Activated CD8-positive, alpha-beta memory T cell treated with anti-CD3 and anti-CD28 coated beads, Interleukin-2, amount 10 ng/mL, durations not matched to agents 7 days and 5 days (primary cell): ENCODE measurements at regions not wholly inside any gene's neighbourhood (a gene's known extent, or its start where the extent isn't known, plus 50 kb on each side); places are given as distances from the start of the nearest gene placed in this dataset.

Source experiments
- ATAC-seq: fragments of 150-1000 bp; cut with Tn5 transposase; one replicate; pipeline ENCODE4 v1.10.0; 2021; ENCODE audit warnings: moderate library complexity
- CTCF ChIA-PET: fragments of 350-600 bp; sonication (Branson Sonifier 250); formaldehyde crosslinking; loops from one replicate; lab custom pipeline; 2021; ENCODE audit warnings: antibody characterized with exemption; lab: Charles Lee
- DNase-seq: peaks from one replicate; pipeline ENCODE4 v3.0.0-alpha.2; 2020
- H3K27ac Mint-ChIP-seq: one replicate; pipeline ENCODE4 v1.8.0; 2021; ENCODE audit warnings: mild to moderate bottlenecking, mixed read lengths
- H3K27me3 Mint-ChIP-seq: one replicate; pipeline ENCODE4 v1.8.0; 2021; ENCODE audit warnings: mixed read lengths
- H3K36me3 Mint-ChIP-seq: one replicate; pipeline ENCODE4 v1.8.0; 2021; ENCODE audit warnings: mild to moderate bottlenecking, mixed read lengths
- H3K4me1 Mint-ChIP-seq: one replicate; pipeline ENCODE4 v1.8.0; 2021; ENCODE audit warnings: mixed read lengths
- H3K4me3 Mint-ChIP-seq: one replicate; pipeline ENCODE4 v1.8.0; 2021; ENCODE audit warnings: mild to moderate bottlenecking, moderate library complexity, mixed read lengths
- H3K9me3 Mint-ChIP-seq: one replicate; pipeline ENCODE4 v1.8.0; 2022; ENCODE audit warnings: low read depth, mixed read lengths

DNA sequence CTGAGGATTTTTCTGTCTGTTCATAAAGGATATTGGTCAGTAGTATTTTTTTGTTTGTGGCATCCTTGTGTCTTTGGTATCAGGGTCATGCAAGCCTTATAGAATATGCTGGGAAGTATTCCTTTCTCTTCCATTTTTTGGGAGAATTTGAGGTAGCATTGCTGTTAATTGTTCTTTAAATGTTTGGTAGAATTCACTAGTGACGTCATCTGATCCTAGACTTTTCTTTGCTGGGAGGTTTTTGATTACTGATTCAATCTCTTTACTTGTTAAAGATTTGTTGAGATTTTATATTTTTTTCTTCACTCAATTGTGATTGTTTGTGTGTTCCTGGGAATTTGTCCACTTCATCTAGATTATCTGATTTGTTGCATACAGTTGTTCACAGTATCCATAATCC lies 234.4 kb upstream of the ATP6AP2 start:
- no peak overlapping the region for H3K27ac Mint-ChIP-seq

DNA sequence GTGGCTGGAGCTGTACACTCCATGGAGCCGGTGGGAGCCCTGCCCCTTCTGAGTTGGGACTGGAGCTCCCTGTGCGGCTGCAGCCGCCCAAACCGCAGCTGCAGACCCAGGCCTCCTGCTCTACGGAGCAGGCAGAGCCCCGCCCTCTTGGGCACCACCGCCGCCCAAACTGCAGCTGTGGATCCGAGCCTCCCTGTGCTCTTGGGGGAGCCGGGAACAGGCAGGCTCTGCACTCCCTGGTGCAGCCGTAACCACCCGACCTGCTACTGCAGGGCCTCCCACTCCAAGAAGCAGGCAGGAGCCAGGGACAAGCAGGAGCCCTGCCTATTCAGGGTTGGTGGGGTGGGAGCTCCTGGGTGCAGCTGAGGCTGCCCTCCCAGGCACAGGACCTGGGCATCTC lies 237.5 kb upstream of the ATP6AP2 start:
- no peaks in the 10 kb centered on the region for H3K36me3 Mint-ChIP-seq
- DNase-seq = no peak
- CTCF ChIA-PET = no interaction called here
- no peaks in the 10 kb centered on the region for H3K4me1 Mint-ChIP-seq
- H3K4me3 Mint-ChIP-seq = no peak overlapping the region
- ATAC-seq = no peak
- no peaks in the 10 kb centered on the region for H3K27me3 Mint-ChIP-seq
- no peak overlapping the region for H3K27ac Mint-ChIP-seq
- no peaks in the 10 kb centered on the region for H3K9me3 Mint-ChIP-seq

More for the DNA sequence above, 234.4 kb upstream of the ATP6AP2 start:
- CTCF ChIA-PET = no interaction called here
- Mint-ChIP-seq H3K27me3 (no peaks in the 10 kb centered on the region), H3K4me3 (no peak overlapping the region), H3K4me1 (no peaks in the 10 kb centered on the region), H3K36me3 (no peaks in the 10 kb centered on the region), H3K9me3 (no peaks in the 10 kb centered on the region)
- ATAC-seq = no peak
- no peak for DNase-seq

DNA sequence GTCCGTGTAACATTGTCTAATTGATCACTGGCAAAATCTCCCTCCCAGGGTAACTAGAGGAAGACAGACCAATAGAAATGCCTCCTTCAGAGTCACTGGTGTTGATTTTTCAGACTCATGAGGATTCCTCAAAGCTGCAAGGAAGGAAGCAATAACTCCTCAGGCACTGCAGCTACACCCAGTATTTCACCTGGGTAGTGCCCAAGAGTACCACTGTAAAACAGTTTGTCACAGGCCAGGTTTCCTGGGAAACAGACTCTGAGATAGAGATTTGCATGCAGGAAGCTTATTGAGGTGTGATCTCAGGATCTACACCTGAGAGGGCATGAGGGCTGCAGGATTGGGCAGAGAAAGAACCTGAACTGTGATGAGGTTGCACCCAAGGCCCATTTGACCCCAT lies 240.7 kb upstream of the ATP6AP2 start:
- H3K36me3 Mint-ChIP-seq = no peaks in the 10 kb centered on the region
- H3K4me3 Mint-ChIP-seq = no peak overlapping the region
- no peaks in the 10 kb centered on the region for H3K4me1 Mint-ChIP-seq
- CTCF ChIA-PET = no interaction called here
- no peak for DNase-seq
- H3K9me3 Mint-ChIP-seq = no peaks in the 10 kb centered on the region
- H3K27ac Mint-ChIP-seq = no peak overlapping the region
- no peak for ATAC-seq
- H3K27me3 Mint-ChIP-seq = no peaks in the 10 kb centered on the region

GRCh38 chrX:40333344-40333743 lies 235.6 kb upstream of the BCOR start:
- Mint-ChIP-seq H3K9me3 (no peaks in the 10 kb centered on the region), H3K27me3 (no peaks in the 10 kb centered on the region), H3K27ac (no peak overlapping the region), H3K4me3 (no peak overlapping the region), H3K36me3 (no peaks in the 10 kb centered on the region), H3K4me1 (peaks cover 5% of the 10 kb centered on the region)
- DNase-seq (no peak), ATAC-seq (no peak)
- CTCF ChIA-PET = no interaction called here

DNA sequence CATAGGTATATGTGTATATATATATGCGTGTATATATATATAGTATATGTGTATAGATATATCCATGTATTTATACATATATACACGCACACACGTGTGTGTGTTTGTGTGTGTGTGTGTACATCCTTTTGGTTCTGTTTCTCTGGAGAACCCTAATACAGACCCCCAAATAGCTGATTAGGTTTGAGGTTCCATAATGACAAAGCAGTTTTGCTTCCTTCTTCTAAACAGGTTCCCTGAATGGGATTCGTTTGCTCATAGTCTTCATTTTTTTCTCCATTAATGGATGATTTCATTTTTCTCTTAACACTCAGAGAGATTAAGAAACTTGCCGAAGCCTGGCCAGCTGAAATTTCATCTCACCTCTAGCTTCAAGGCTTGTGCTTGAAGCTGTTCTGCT lies 234.0 kb upstream of the BCOR start:
- Mint-ChIP-seq H3K36me3 (no peaks in the 10 kb centered on the region), H3K4me1 (peaks cover 5% of the 10 kb centered on the region), H3K27me3 (no peaks in the 10 kb centered on the region), H3K9me3 (no peaks in the 10 kb centered on the region), H3K27ac (no peak overlapping the region), H3K4me3 (no peak overlapping the region)
- DNase-seq (no peak), ATAC-seq (no peak)
- CTCF ChIA-PET = no interaction called here

GRCh38 chrX:40331353-40331752 lies 233.6 kb upstream of the BCOR start:
- Mint-ChIP-seq H3K9me3 (no peaks in the 10 kb centered on the region), H3K4me1 (peaks cover 5% of the 10 kb centered on the region), H3K4me3 (no peak overlapping the region), H3K36me3 (no peaks in the 10 kb centered on the region), H3K27me3 (no peaks in the 10 kb centered on the region), H3K27ac (no peak overlapping the region)
- no peak for DNase-seq
- CTCF ChIA-PET = no interaction called here
- ATAC-seq = no peak

GRCh38 chrX:40329616-40330015 lies 231.9 kb upstream of the BCOR start:
- H3K27me3 Mint-ChIP-seq = no peaks in the 10 kb centered on the region
- no peak overlapping the region for H3K27ac Mint-ChIP-seq
- no peak for DNase-seq
- H3K36me3 Mint-ChIP-seq = no peaks in the 10 kb centered on the region
- CTCF ChIA-PET = no interaction called here
- ATAC-seq = no peak
- no peak overlapping the region for H3K4me3 Mint-ChIP-seq
- no peaks in the 10 kb centered on the region for H3K9me3 Mint-ChIP-seq
- H3K4me1 Mint-ChIP-seq = peaks cover 5% of the 10 kb centered on the region

DNA sequence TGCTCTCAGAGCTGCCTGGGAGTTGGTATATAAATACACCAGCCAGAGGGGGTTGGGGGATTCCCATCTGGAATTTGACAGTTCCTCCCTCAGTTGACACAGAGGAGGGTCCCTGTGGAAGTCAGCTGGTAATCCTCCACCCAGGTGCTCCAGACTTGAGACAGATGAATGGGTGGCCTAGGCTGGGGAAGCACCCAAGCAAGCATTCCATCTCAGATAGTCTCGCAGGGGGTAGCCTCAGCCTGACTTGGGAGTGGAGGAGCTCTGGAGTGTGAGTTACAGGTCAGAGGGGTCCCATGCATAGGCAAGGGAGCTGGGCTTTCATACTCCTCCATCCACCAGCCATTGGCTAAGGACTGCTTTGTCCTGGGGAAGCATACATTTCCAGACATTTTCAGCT lies 229.3 kb upstream of the BCOR start:
- no peak for ATAC-seq
- no peak overlapping the region for H3K27ac Mint-ChIP-seq
- no peaks in the 10 kb centered on the region for H3K4me1 Mint-ChIP-seq
- CTCF ChIA-PET = no interaction called here
- no peaks in the 10 kb centered on the region for H3K36me3 Mint-ChIP-seq
- no peaks in the 10 kb centered on the region for H3K9me3 Mint-ChIP-seq
- no peaks in the 10 kb centered on the region for H3K27me3 Mint-ChIP-seq
- H3K4me3 Mint-ChIP-seq = no peak overlapping the region
- DNase-seq = no peak

- H3K4me1 Mint-ChIP-seq = no peaks in the 10 kb centered on the region
Measured at GRCh38 chrX:40326186-40326965, 228.6 kb upstream of the BCOR start.

DNA sequence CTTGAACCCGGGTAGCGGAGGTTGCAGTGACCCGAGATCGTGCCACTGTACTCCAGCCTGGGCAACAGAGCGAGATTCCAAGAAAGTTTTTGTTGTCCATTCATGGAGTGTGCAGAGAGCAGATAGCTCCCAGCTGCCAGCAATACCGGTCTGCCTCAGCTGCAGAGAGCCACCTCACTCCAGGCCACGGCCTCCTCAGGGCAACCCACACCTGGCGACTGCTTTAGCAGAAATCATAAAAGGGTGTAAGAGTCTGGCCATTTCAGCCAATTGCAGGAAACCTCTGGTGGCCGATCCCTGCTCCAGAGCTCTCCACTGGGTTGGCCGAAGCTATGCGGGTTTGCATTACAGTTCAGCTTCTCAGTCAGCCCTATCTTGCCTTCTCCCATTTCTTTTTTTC lies 227.4 kb upstream of the BCOR start:
- H3K36me3 Mint-ChIP-seq = no peaks in the 10 kb centered on the region
- CTCF ChIA-PET = no interaction called here
- peaks cover 3% of the 10 kb centered on the region for H3K27me3 Mint-ChIP-seq
- H3K4me3 Mint-ChIP-seq = no peak overlapping the region
- H3K9me3 Mint-ChIP-seq = peaks cover 7% of the 10 kb centered on the region
- H3K27ac Mint-ChIP-seq = no peak overlapping the region
- no peaks in the 10 kb centered on the region for H3K4me1 Mint-ChIP-seq
- ATAC-seq (no peak), DNase-seq (no peak)

More at GRCh38 chrX:40326186-40326965, 228.6 kb upstream of the BCOR start:
- H3K4me3 Mint-ChIP-seq = no peak overlapping the region
- no peak for ATAC-seq
- H3K27ac Mint-ChIP-seq = no peak overlapping the region
- H3K36me3 Mint-ChIP-seq = no peaks in the 10 kb centered on the region
- CTCF ChIA-PET = no interaction called here
- H3K9me3 Mint-ChIP-seq = peaks cover 2% of the 10 kb centered on the region
- no peak for DNase-seq
- no peaks in the 10 kb centered on the region for H3K27me3 Mint-ChIP-seq

- H3K27ac Mint-ChIP-seq = no peak overlapping the region
- H3K4me1 Mint-ChIP-seq = no peaks in the 10 kb centered on the region
- DNase-seq (no peak), ATAC-seq (no peak)
- H3K36me3 Mint-ChIP-seq = no peaks in the 10 kb centered on the region
- H3K9me3 Mint-ChIP-seq = peaks cover 7% of the 10 kb centered on the region
- CTCF ChIA-PET = no interaction called here
- H3K27me3 Mint-ChIP-seq = peaks cover 3% of the 10 kb centered on the region
- H3K4me3 Mint-ChIP-seq = no peak overlapping the region
Measured at GRCh38 chrX:40323977-40324376, 226.2 kb upstream of the BCOR start.

GRCh38 chrX:40320819-40321218 lies 223.1 kb upstream of the BCOR start:
- no peak for DNase-seq
- ATAC-seq = no peak
- no peaks in the 10 kb centered on the region for H3K4me1 Mint-ChIP-seq
- peaks cover 2% of the 10 kb centered on the region for H3K36me3 Mint-ChIP-seq
- H3K27ac Mint-ChIP-seq = no peak overlapping the region
- CTCF ChIA-PET = no interaction called here
- H3K27me3 Mint-ChIP-seq = peaks cover 3% of the 10 kb centered on the region
- peaks cover 9% of the 10 kb centered on the region for H3K9me3 Mint-ChIP-seq
- no peak overlapping the region for H3K4me3 Mint-ChIP-seq

- no peak overlapping the region for H3K27ac Mint-ChIP-seq
- no peak overlapping the region for H3K4me3 Mint-ChIP-seq
- H3K36me3 Mint-ChIP-seq = peaks cover 2% of the 10 kb centered on the region
- H3K4me1 Mint-ChIP-seq = no peaks in the 10 kb centered on the region
- H3K9me3 Mint-ChIP-seq = peaks cover 11% of the 10 kb centered on the region
- H3K27me3 Mint-ChIP-seq = peaks cover 3% of the 10 kb centered on the region
- ATAC-seq (no peak), DNase-seq (no peak)
- CTCF ChIA-PET = no interaction called here
Measured at GRCh38 chrX:40318801-40319200, 221.0 kb upstream of the BCOR start.

DNA sequence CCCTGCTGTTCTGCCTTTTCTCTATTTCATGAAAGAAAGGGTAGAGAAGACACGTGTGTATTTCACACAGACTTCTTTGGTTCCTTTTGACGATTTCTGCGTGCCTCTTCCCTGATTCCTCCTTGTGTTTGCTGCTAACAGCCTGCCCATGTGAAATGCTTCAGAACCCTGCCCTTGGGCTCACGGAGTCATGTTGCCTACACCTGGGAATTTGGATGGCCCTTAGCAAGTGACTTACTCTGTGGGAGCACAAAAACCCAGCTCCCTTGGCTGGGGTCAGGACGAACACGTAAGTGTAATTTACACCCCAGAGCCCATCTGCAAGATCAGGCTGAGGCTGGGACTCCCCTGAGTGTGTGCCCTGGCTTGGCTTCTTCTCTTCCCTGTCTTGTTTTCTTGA lies 220.3 kb upstream of the BCOR start:
- no peak for DNase-seq
- H3K9me3 Mint-ChIP-seq = peaks cover 11% of the 10 kb centered on the region
- CTCF ChIA-PET = no interaction called here
- no peak overlapping the region for H3K27ac Mint-ChIP-seq
- no peak for ATAC-seq
- peaks cover 2% of the 10 kb centered on the region for H3K36me3 Mint-ChIP-seq
- no peaks in the 10 kb centered on the region for H3K4me1 Mint-ChIP-seq
- peaks cover 3% of the 10 kb centered on the region for H3K27me3 Mint-ChIP-seq
- no peak overlapping the region for H3K4me3 Mint-ChIP-seq
